HCT116 (cell line): ENCODE measurements at regions not wholly inside any gene's neighbourhood (a gene's known extent, or its start where the extent isn't known, plus 50 kb on each side); places are given as distances from the start of the nearest gene placed in this dataset.

Experiments used
- ATAC-seq: fragments of 200-7000 bp; cut with Tn5 transposase; 2 replicates; pipeline ENCODE4 v1.9.1; 2020; ENCODE audit warnings: mild to moderate bottlenecking, moderate library complexity
- BruUV-seq: library from RNA; stranded (reverse); fragments of 400-500 nt; replicated peaks from 2 replicates; lab custom pipeline; 2021; lab: Mats Ljungman, UMichigan
- CTCF ChIA-PET: fragments of 300-600 bp; sonication (Branson Sonifier 250); formaldehyde crosslinking; loops from one replicate; lab custom pipeline; 2021; ENCODE audit warnings: antibody characterized with exemption; lab: Charles Lee
- POLR2A ChIA-PET: fragments of 300-600, 350-600 bp; sonication (Branson Sonifier 250); formaldehyde crosslinking; loops from one replicate; lab custom pipeline; 2021; ENCODE audit warnings: antibody characterized with exemption; lab: Charles Lee
- RAD21 ChIA-PET, 2 experiments: fragments of 300-600 bp; sonication (Branson Sonifier 250); formaldehyde crosslinking; loops; one replicate each; lab custom pipeline; 2023; ENCODE audit warnings: low total read pairs in 2 of 2; ENCODE audit not compliant: uncharacterized antibody in 2 of 2, unreplicated experiment in 2 of 2, low non-redundant PET in 1 of 2; lab: Charles Lee
- DNase-seq: peaks from one replicate; pipeline ENCODE4 v3.0.0-alpha.2; 2010; ENCODE audit warnings: low read depth, low spot score
- H2AFZ ChIP-seq: fragments of 200-600 bp; shearing (Covaris generic), sonication (generic); 2 replicates; pipeline ENCODE4 v1.6.1; 2017; ENCODE audit warnings: low read depth, mixed run types, mixed read lengths, antibody characterized with exemption, low read length; ENCODE audit not compliant: poor library complexity, severe bottlenecking
- H3K27ac ChIP-seq: 2 replicates; pipeline ENCODE4 v1.5.1; 2012; ENCODE audit warnings: low read depth, low read length
- H3K27me3 ChIP-seq: fragments of 200-600 bp; sonication (generic); 2 replicates; pipeline ENCODE4 v1.6.1; 2016; ENCODE audit warnings: mixed run types, low read length, mixed read lengths; ENCODE audit not compliant: insufficient read depth
- H3K36me3 ChIP-seq, 2 experiments: fragments of 200-500 bp in 1 of 2; fragments of 200-600 bp in 1 of 2; sonication (Bioruptor generic) in 1 of 2; sonication (generic) in 1 of 2; 2 replicates each; pipeline versions ENCODE4 v1.5.1 to v1.6.1; 2014 to 2016; ENCODE audit warnings: low read length in 2 of 2, inconsistent platforms in 1 of 2, mixed read lengths in 1 of 2, mixed run types in 1 of 2; ENCODE audit not compliant: insufficient read depth in 2 of 2, control insufficient read depth in 1 of 2
- H3K4me1 ChIP-seq, 2 experiments: fragments of 200-600 bp in 1 of 2; sonication (generic) in 1 of 2; 2 replicates each; pipeline versions ENCODE4 v1.5.1 to v1.6.1; 2012 to 2017; ENCODE audit warnings: low read length in 2 of 2, inconsistent platforms in 1 of 2, mild to moderate bottlenecking in 1 of 2, mixed read lengths in 1 of 2, mixed run types in 1 of 2, moderate library complexity in 1 of 2; ENCODE audit not compliant: insufficient read depth in 2 of 2, control insufficient read depth in 1 of 2
- H3K4me2 ChIP-seq: fragments of 200-600 bp; sonication (generic); 2 replicates; pipeline ENCODE4 v1.6.1; 2017; ENCODE audit warnings: mixed run types, low read length, mixed read lengths
- H3K4me3 ChIP-seq, 2 experiments: fragments of 200-600 bp in 1 of 2; sonication (generic) in 1 of 2; replicated peaks in 1 of 2; 2 replicates each; pipeline ENCODE4 v1.5.1; 2011 to 2016; ENCODE audit warnings: low read length in 2 of 2, control low read depth in 1 of 2, low read depth in 1 of 2, mild to moderate bottlenecking in 1 of 2, mixed read lengths in 1 of 2, mixed run types in 1 of 2
- H3K79me2 ChIP-seq: fragments of 200-600 bp; sonication (generic); 2 replicates; pipeline ENCODE4 v1.6.1; 2017; ENCODE audit warnings: mild to moderate bottlenecking, mixed run types, low read length, moderate library complexity, mixed read lengths; ENCODE audit not compliant: insufficient read depth
- H3K9ac ChIP-seq: fragments of 200-600 bp; sonication (generic); 2 replicates; pipeline ENCODE4 v1.6.1; 2016; ENCODE audit warnings: low read length, mixed read lengths
- H3K9me2 ChIP-seq: fragments of 200-600 bp; sonication (generic), shearing (Covaris generic); 2 replicates; pipeline ENCODE4 v1.6.1; 2017; ENCODE audit warnings: mixed run types, mild to moderate bottlenecking, moderate library complexity; ENCODE audit not compliant: insufficient read depth
- H3K9me3 ChIP-seq, 2 experiments: fragments of 200-500 bp in 1 of 2; fragments of 200-600 bp in 1 of 2; sonication (Bioruptor generic) in 1 of 2; sonication (generic) in 1 of 2; 2 replicates each; pipeline ENCODE4 v1.6.1; 2014 to 2017; ENCODE audit warnings: low read length in 2 of 2, mixed read lengths in 2 of 2, inconsistent platforms in 1 of 2, low read depth in 1 of 2, mild to moderate bottlenecking in 1 of 2, mixed run types in 1 of 2, moderate library complexity in 1 of 2; ENCODE audit not compliant: control insufficient read depth in 1 of 2, insufficient read depth in 1 of 2
- H4K20me1 ChIP-seq: fragments of 200-600 bp; sonication (generic), shearing (Covaris generic); 2 replicates; pipeline ENCODE4 v1.6.1; 2017; ENCODE audit warnings: mixed run types, mild to moderate bottlenecking, moderate library complexity; ENCODE audit not compliant: insufficient read depth
- CBX3 ChIP-seq: IDR thresholded peaks from 2 replicates; pipeline ENCODE4 v1.6.1; 2012; ENCODE audit warnings: low read depth
- CEBPB ChIP-seq: IDR thresholded peaks from 2 replicates; pipeline ENCODE4 v1.6.1; 2012; ENCODE audit warnings: low read depth
- CTCF ChIP-seq, 3 experiments: fragments of 200-600 bp in 1 of 3; sonication (generic) in 1 of 3; IDR thresholded peaks in 2 of 3; conservative IDR thresholded peaks in 1 of 3; 2 replicates each; pipeline ENCODE4 v1.5.1; 2012 to 2017; ENCODE audit warnings: low read depth in 2 of 3, low read length in 2 of 3, antibody characterized with exemption in 1 of 3, borderline replicate concordance in 1 of 3, control low read depth in 1 of 3, mild to moderate bottlenecking in 1 of 3, mixed read lengths in 1 of 3, mixed run types in 1 of 3, moderate library complexity in 1 of 3; ENCODE audit not compliant: insufficient read depth in 1 of 3
- EGR1 ChIP-seq: IDR thresholded peaks from 2 replicates; pipeline ENCODE4 v1.6.1; 2012; ENCODE audit warnings: low read depth
- ELF1 ChIP-seq: IDR thresholded peaks from 2 replicates; pipeline ENCODE4 v1.6.1; 2012; ENCODE audit warnings: low read depth, borderline replicate concordance
- EZH2 ChIP-seq: fragments of 200-600 bp; sonication (generic); IDR thresholded peaks from 2 replicates; pipeline ENCODE4 v1.6.1; 2017; ENCODE audit warnings: antibody characterized with exemption, mixed run types
- EZH2phosphoT487 ChIP-seq: fragments of 200-600 bp; IDR thresholded peaks from 2 replicates; pipeline ENCODE4 v1.6.1; 2018; ENCODE audit warnings: antibody characterized with exemption, borderline replicate concordance
- FOSL1 ChIP-seq: IDR thresholded peaks from 2 replicates; pipeline ENCODE4 v1.6.1; 2012; ENCODE audit warnings: low read depth
- JUND ChIP-seq: IDR thresholded peaks from 2 replicates; pipeline ENCODE4 v1.6.1; 2012
- POLR2A ChIP-seq: IDR thresholded peaks from 2 replicates; pipeline ENCODE4 v1.7.0; 2011; ENCODE audit warnings: borderline replicate concordance; ENCODE audit not compliant: insufficient read depth, insufficient read length; ENCODE audit errors: extremely low read depth
- RAD21 ChIP-seq: IDR thresholded peaks from 2 replicates; pipeline ENCODE4 v1.6.1; 2012; ENCODE audit warnings: low read depth, mild to moderate bottlenecking
- REST ChIP-seq: IDR thresholded peaks from 2 replicates; pipeline ENCODE4 v1.6.1; 2012; ENCODE audit warnings: low read depth
- SP1 ChIP-seq: IDR thresholded peaks from 2 replicates; pipeline ENCODE4 v1.6.1; 2012; ENCODE audit warnings: low read depth
- SRF ChIP-seq: IDR thresholded peaks from 2 replicates; pipeline ENCODE4 v1.6.1; 2012; ENCODE audit warnings: low read depth
- TCF7L2 ChIP-seq: IDR thresholded peaks from 2 replicates; pipeline ENCODE4 v1.7.0; 2011; ENCODE audit warnings: borderline replicate concordance, inconsistent platforms; ENCODE audit not compliant: insufficient read depth, insufficient read length; ENCODE audit errors: extremely low read depth
- ZBTB33 ChIP-seq: IDR thresholded peaks from 2 replicates; pipeline ENCODE4 v1.6.1; 2011; ENCODE audit warnings: mild to moderate bottlenecking, low read length, moderate library complexity; ENCODE audit not compliant: insufficient replicate concordance; ENCODE audit errors: extremely low read depth
- ZFX ChIP-seq: fragments of 450-650 bp; IDR thresholded peaks from 2 replicates; pipeline ENCODE4 v1.6.1; 2017
- ZNF274 ChIP-seq: fragments of 200-500 bp; sonication (Bioruptor generic); IDR thresholded peaks from 2 replicates; pipeline ENCODE4 v1.6.1; 2014; ENCODE audit warnings: mild to moderate bottlenecking, low read depth, low read length, inconsistent platforms
- intact Hi-C: fragments of 100-400 bp; cut with micrococcal nuclease; formaldehyde crosslinking; loops from 2 replicates; pipeline ENCODE4 v1.10.0; 2022
- TF ChIP-seq, protein P1 (sequence below): IDR thresholded peaks from 2 replicates; pipeline ENCODE4 v1.6.1; 2012
- TF ChIP-seq, protein P2 (sequence below): IDR thresholded peaks from 2 replicates; pipeline ENCODE4 v1.6.1; 2012

GRCh38 chr11:116207019-116207418 is 565.8 kb downstream of the BUD13 start:
- TF ChIP-seq ZNF274 (no peak), ZBTB33 (no peak), REST (no peak), TCF7L2 (no peak), POLR2A (no peak), CTCF (IDR thresholded peaks at IDR 0.05 in 2 of 3, conservative IDR thresholded peaks at IDR 0.05 in 1 of 3; ENCODE audit: borderline replicate concordance in 1 of 3, insufficient read depth in 1 of 3, low read depth in 2 of 3, low read length in 2 of 3) (no peak), JUND (no peak), CBX3 (no peak), SRF (no peak), EGR1 (no peak), ZFX (no peak), FOSL1 (no peak), RAD21 (no peak), SP1 (no peak), EZH2 (no peak), ELF1 (no peak), CEBPB (no peak), EZH2phosphoT487 (no peak)
- TF ChIP-seq, protein P1, sequence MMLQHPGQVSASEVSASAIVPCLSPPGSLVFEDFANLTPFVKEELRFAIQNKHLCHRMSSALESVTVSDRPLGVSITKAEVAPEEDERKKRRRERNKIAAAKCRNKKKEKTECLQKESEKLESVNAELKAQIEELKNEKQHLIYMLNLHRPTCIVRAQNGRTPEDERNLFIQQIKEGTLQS: no peak
- TF ChIP-seq, protein P2, sequence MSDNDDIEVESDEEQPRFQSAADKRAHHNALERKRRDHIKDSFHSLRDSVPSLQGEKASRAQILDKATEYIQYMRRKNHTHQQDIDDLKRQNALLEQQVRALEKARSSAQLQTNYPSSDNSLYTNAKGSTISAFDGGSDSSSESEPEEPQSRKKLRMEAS: no peak
- Histone ChIP-seq H2AFZ (no peak overlapping the region), H3K4me3 (no peak overlapping the region), H3K79me2 (no peaks in the 10 kb centered on the region), H3K36me3 (no peaks in the 10 kb centered on the region), H3K9me3 (no peaks in the 10 kb centered on the region), H3K4me2 (no peak overlapping the region), H3K4me1 (no peaks in the 10 kb centered on the region), H4K20me1 (no peaks in the 10 kb centered on the region), H3K9me2 (no peaks in the 10 kb centered on the region), H3K9ac (no peak overlapping the region), H3K27ac (no peak overlapping the region), H3K27me3 (peaks cover 20% of the 10 kb centered on the region)
- RAD21 ChIA-PET: no interaction called here
- no peak for DNase-seq
- intact Hi-C loops: no loop called here
- POLR2A ChIA-PET: no interaction called here
- no TSS peak for BruUV-seq
- no peak for ATAC-seq
- CTCF ChIA-PET: interaction anchor here (1.5 kb wide), 1 partner anchor 10 kb away, joined by 6 read pairs; no protein-coding TSS in a partner anchor
